ENCODE measurements at regions not wholly inside any gene's neighbourhood (a gene's known extent, or its start where the extent isn't known, plus 50 kb on each side); places are given as distances from the start of the nearest gene placed in this dataset.

DNA sequence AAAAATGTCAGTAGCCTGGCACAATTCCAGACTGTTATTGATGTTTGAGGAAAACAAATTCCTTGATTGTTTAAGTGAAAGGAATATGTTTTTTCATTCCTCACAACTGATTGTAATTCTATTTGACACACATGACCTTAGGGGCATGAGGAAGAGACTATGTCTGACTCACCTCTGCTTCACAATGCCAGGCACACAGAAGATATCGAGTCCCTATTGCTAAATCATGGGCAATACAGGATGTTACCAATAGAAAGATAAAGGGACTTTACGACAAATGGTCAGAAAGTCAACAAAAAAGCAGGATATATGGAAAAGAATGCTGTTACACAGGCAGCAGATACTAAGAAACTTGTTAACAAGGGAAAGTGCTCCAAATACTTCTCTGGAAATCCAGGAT lies 1903.5 kb downstream of the EFNA5 start:
- no peak for DNase-seq (ENCODE audit: low spot score)
- TF ChIP-seq, protein P1, sequence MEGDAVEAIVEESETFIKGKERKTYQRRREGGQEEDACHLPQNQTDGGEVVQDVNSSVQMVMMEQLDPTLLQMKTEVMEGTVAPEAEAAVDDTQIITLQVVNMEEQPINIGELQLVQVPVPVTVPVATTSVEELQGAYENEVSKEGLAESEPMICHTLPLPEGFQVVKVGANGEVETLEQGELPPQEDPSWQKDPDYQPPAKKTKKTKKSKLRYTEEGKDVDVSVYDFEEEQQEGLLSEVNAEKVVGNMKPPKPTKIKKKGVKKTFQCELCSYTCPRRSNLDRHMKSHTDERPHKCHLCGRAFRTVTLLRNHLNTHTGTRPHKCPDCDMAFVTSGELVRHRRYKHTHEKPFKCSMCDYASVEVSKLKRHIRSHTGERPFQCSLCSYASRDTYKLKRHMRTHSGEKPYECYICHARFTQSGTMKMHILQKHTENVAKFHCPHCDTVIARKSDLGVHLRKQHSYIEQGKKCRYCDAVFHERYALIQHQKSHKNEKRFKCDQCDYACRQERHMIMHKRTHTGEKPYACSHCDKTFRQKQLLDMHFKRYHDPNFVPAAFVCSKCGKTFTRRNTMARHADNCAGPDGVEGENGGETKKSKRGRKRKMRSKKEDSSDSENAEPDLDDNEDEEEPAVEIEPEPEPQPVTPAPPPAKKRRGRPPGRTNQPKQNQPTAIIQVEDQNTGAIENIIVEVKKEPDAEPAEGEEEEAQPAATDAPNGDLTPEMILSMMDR (IDR thresholded peaks at IDR 0.05; ENCODE audit: extremely low read depth, missing control alignments): no peak

GRCh38 chr5:105762728-105763127 lies 1908.0 kb downstream of the EFNA5 start:
- no peak for DNase-seq (ENCODE audit: low spot score)
- TF ChIP-seq, protein P1 (IDR thresholded peaks at IDR 0.05; ENCODE audit: extremely low read depth, missing control alignments): no peak

- no peak for DNase-seq (ENCODE audit: low spot score)
- TF ChIP-seq, protein P1 (IDR thresholded peaks at IDR 0.05; ENCODE audit: extremely low read depth, missing control alignments): no peak
Observed at GRCh38 chr5:105754056-105754455, 1916.7 kb downstream of the EFNA5 start.

GRCh38 chr5:105752801-105753200 lies 1917.9 kb downstream of the EFNA5 start:
- DNase-seq (ENCODE audit: low spot score): no peak
- TF ChIP-seq, protein P1 (IDR thresholded peaks at IDR 0.05; ENCODE audit: extremely low read depth, missing control alignments): no peak

DNA sequence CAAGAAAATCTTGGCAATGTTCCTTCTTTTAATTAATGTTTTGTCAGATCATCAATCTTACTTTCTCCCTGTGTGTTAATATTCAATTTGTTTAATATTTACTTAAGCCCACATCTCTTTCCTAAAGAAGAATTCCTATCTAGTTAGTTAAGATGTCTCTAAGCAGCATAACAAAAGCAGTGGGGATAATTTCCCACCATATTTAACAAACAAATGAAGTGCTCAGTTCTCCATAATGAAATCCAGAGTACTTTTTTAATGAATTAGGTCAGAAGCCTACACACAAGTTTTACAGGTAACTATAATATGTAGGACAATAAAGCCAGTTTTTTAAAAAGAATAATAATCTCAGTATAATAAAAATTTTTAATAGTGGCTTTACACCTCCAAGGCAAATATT lies 1918.8 kb downstream of the EFNA5 start:
- DNase-seq (ENCODE audit: low spot score): no peak
- TF ChIP-seq, protein P1 (IDR thresholded peaks at IDR 0.05; ENCODE audit: extremely low read depth, missing control alignments): no peak

DNA sequence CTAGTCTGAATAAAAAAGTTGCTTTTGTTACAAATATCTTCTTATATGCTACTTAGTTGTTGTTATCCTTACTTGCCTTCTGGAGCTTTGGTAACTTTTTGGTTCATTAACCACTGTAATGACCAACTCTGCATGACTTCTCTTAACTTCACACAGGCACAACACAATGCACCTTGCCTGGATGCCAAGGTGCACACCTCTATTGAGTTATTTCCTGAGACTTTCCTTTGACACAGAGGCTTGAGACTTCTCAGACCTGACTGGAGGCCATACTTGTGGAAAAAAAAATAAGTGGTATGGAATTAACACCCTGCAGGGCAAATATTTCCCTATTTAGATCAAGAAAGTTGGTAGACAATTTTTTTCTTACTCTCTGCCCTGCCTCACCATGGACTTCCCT lies 1925.6 kb downstream of the EFNA5 start:
- no peak for DNase-seq (ENCODE audit: low spot score)
- TF ChIP-seq, protein P1 (IDR thresholded peaks at IDR 0.05; ENCODE audit: extremely low read depth, missing control alignments): no peak

GRCh38 chr5:105740242-105740641 lies 1930.5 kb downstream of the EFNA5 start:
- DNase-seq (ENCODE audit: low spot score): no peak
- TF ChIP-seq, protein P1 (IDR thresholded peaks at IDR 0.05; ENCODE audit: extremely low read depth, missing control alignments): no peak
